ENCODE measurements at regions not wholly inside any gene's neighbourhood (a gene's known extent, or its start where the extent isn't known, plus 50 kb on each side); places are given as distances from the start of the nearest gene placed in this dataset.

GRCh38 chr20:23278172-23278571 lies 72.4 kb upstream of the NXT1 start:
- TF ChIP-seq CTCF (conservative IDR thresholded peaks at IDR 0.05; ENCODE audit: low read depth, low read length) = no peak
- H3K4me2 ChIP-seq = no peak overlapping the region
- no peak overlapping the region for H3K9ac ChIP-seq
- H3K36me3 ChIP-seq (ENCODE audit: insufficient read depth) = no peaks in the 10 kb centered on the region
- no peak overlapping the region for H3K27ac ChIP-seq
- no peaks in the 10 kb centered on the region for H4K20me1 ChIP-seq (ENCODE audit: insufficient read depth)
- no peaks in the 10 kb centered on the region for H3K4me1 ChIP-seq (ENCODE audit: low read depth, poor library complexity, severe bottlenecking)
- no peak overlapping the region for H2AFZ ChIP-seq (ENCODE audit: low read depth)
- H3K4me3 ChIP-seq (IDR thresholded peaks at IDR 0.05; ENCODE audit: insufficient read depth, low read depth, low read length) = no peak overlapping the region
- no peaks in the 10 kb centered on the region for H3K79me2 ChIP-seq (ENCODE audit: insufficient read depth, low read depth)
- no peaks in the 10 kb centered on the region for H3K27me3 ChIP-seq (ENCODE audit: insufficient read depth, low read depth)

- H3K79me2 ChIP-seq (ENCODE audit: insufficient read depth, low read depth) = no peaks in the 10 kb centered on the region
- H4K20me1 ChIP-seq (ENCODE audit: insufficient read depth) = no peaks in the 10 kb centered on the region
- H3K4me2 ChIP-seq = no peak overlapping the region
- no peak overlapping the region for H3K27ac ChIP-seq
- no peaks in the 10 kb centered on the region for H3K36me3 ChIP-seq (ENCODE audit: insufficient read depth)
- H3K9ac ChIP-seq = no peak overlapping the region
- TF ChIP-seq CTCF (conservative IDR thresholded peaks at IDR 0.05; ENCODE audit: low read depth, low read length) = no peak
- H2AFZ ChIP-seq (ENCODE audit: low read depth) = no peak overlapping the region
- H3K27me3 ChIP-seq (ENCODE audit: insufficient read depth, low read depth) = no peaks in the 10 kb centered on the region
- no peak overlapping the region for H3K4me3 ChIP-seq (IDR thresholded peaks at IDR 0.05; ENCODE audit: insufficient read depth, low read depth, low read length)
- H3K4me1 ChIP-seq (ENCODE audit: low read depth, poor library complexity, severe bottlenecking) = no peaks in the 10 kb centered on the region
Measured at GRCh38 chr20:23277316-23277715, 73.3 kb upstream of the NXT1 start.

GRCh38 chr20:23273776-23274175 lies 76.8 kb upstream of the NXT1 start:
- H4K20me1 ChIP-seq (ENCODE audit: insufficient read depth) = no peaks in the 10 kb centered on the region
- no peaks in the 10 kb centered on the region for H3K79me2 ChIP-seq (ENCODE audit: insufficient read depth, low read depth)
- H3K36me3 ChIP-seq (ENCODE audit: insufficient read depth) = no peaks in the 10 kb centered on the region
- H3K4me2 ChIP-seq = no peak overlapping the region
- H3K9ac ChIP-seq = no peak overlapping the region
- no peak overlapping the region for H3K4me3 ChIP-seq (IDR thresholded peaks at IDR 0.05; ENCODE audit: insufficient read depth, low read depth, low read length)
- H3K27ac ChIP-seq = no peak overlapping the region
- H3K27me3 ChIP-seq (ENCODE audit: insufficient read depth, low read depth) = no peaks in the 10 kb centered on the region
- H2AFZ ChIP-seq (ENCODE audit: low read depth) = no peak overlapping the region
- no peaks in the 10 kb centered on the region for H3K4me1 ChIP-seq (ENCODE audit: low read depth, poor library complexity, severe bottlenecking)
- no peak for TF ChIP-seq CTCF (conservative IDR thresholded peaks at IDR 0.05; ENCODE audit: low read depth, low read length)

- Histone ChIP-seq H3K4me2 (no peak overlapping the region), H3K4me1 (ENCODE audit: low read depth, poor library complexity, severe bottlenecking) (no peaks in the 10 kb centered on the region), H2AFZ (ENCODE audit: low read depth) (no peak overlapping the region), H3K79me2 (ENCODE audit: insufficient read depth, low read depth) (no peaks in the 10 kb centered on the region), H3K9ac (no peak overlapping the region), H3K36me3 (ENCODE audit: insufficient read depth) (no peaks in the 10 kb centered on the region), H3K27me3 (ENCODE audit: insufficient read depth, low read depth) (no peaks in the 10 kb centered on the region), H3K27ac (no peak overlapping the region), H3K4me3 (IDR thresholded peaks at IDR 0.05; ENCODE audit: insufficient read depth, low read depth, low read length) (no peak overlapping the region), H4K20me1 (ENCODE audit: insufficient read depth) (no peaks in the 10 kb centered on the region)
- no peak for TF ChIP-seq CTCF (conservative IDR thresholded peaks at IDR 0.05; ENCODE audit: low read depth, low read length)
Measured at GRCh38 chr20:23272176-23273029, 78.2 kb upstream of the NXT1 start.

All from KMS-11 (cell line).